Thyroid gland (tissue), 4 donors: ENCODE measurements at regions not wholly inside any gene's neighbourhood (a gene's known extent, or its start where the extent isn't known, plus 50 kb on each side); places are given as distances from the start of the nearest gene placed in this dataset.

ENCODE experiments used
- POLR2A ChIP-seq, 2 donors: fragments of 450-650 bp; IDR thresholded peaks; one replicate each; pipeline ENCODE4 v1.6.1; 2017; ENCODE audit warnings: antibody characterized with exemption in 2 of 2, mild to moderate bottlenecking in 2 of 2, moderate library complexity in 1 of 2
- TF ChIP-seq, protein P1 (sequence below), 6 experiments: fragments of 200-600 bp in 3 of 6; fragments of 450-650 bp in 3 of 6; sonication (generic) in 3 of 6; IDR thresholded peaks; one replicate each; pipeline ENCODE4 v1.5.1; 2016 to 2019; ENCODE audit warnings: antibody characterized with exemption in 6 of 6, mild to moderate bottlenecking in 2 of 6, inconsistent platforms in 1 of 6, moderate library complexity in 1 of 6

DNA sequence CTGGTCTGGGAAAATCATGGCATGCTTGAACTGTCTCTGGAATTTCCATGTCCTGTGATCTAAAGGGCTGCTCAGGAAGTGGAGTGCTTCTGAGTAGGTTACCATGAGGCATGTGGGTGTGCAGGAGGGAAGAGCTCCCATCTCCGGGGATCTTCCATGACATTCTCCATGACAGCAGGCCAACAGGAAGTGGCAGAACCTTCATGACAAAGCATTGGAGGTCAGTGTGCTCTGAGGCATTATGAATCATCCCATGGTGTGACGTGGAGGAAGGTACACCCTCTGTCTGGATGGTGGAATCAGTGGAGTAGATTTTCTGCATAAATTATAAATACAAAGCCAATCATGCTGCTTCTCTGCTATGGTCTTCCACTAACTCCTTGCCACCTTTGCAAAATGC, 139.6 kb upstream of the E2F8 start:
- TF ChIP-seq, protein P1, sequence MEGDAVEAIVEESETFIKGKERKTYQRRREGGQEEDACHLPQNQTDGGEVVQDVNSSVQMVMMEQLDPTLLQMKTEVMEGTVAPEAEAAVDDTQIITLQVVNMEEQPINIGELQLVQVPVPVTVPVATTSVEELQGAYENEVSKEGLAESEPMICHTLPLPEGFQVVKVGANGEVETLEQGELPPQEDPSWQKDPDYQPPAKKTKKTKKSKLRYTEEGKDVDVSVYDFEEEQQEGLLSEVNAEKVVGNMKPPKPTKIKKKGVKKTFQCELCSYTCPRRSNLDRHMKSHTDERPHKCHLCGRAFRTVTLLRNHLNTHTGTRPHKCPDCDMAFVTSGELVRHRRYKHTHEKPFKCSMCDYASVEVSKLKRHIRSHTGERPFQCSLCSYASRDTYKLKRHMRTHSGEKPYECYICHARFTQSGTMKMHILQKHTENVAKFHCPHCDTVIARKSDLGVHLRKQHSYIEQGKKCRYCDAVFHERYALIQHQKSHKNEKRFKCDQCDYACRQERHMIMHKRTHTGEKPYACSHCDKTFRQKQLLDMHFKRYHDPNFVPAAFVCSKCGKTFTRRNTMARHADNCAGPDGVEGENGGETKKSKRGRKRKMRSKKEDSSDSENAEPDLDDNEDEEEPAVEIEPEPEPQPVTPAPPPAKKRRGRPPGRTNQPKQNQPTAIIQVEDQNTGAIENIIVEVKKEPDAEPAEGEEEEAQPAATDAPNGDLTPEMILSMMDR (IDR thresholded peaks at IDR 0.05): no peak
- TF ChIP-seq POLR2A (IDR thresholded peaks at IDR 0.05): no peak
